Duodenal mucosa (tissue), 2 donors: ENCODE measurements at regions not wholly inside any gene's neighbourhood (a gene's known extent, or its start where the extent isn't known, plus 50 kb on each side); places are given as distances from the start of the nearest gene placed in this dataset.

ENCODE experiments used
- H3K27ac ChIP-seq: one replicate; pipeline ENCODE4 v1.7.0; 2013; ENCODE audit warnings: low read depth, low read length
- H3K27me3 ChIP-seq, 2 donors: one replicate each; pipeline ENCODE4 v1.7.0; 2013; ENCODE audit warnings: low read length in 2 of 2, control low read depth in 1 of 2; ENCODE audit not compliant: insufficient read depth in 2 of 2, control insufficient read depth in 1 of 2
- H3K36me3 ChIP-seq, 2 donors: one replicate each; pipeline ENCODE4 v1.7.0; 2013; ENCODE audit warnings: low read length in 2 of 2, control low read depth in 1 of 2; ENCODE audit not compliant: insufficient read depth in 2 of 2, control insufficient read depth in 1 of 2
- H3K4me1 ChIP-seq, 2 donors: one replicate each; pipeline ENCODE4 v1.7.0; 2013; ENCODE audit warnings: low read length in 2 of 2, control low read depth in 1 of 2; ENCODE audit not compliant: insufficient read depth in 2 of 2, control insufficient read depth in 1 of 2
- H3K4me3 ChIP-seq, 2 donors: one replicate each; pipeline ENCODE4 v1.7.0; 2013; ENCODE audit warnings: low read length in 2 of 2, low read depth in 1 of 2
- H3K9ac ChIP-seq, 2 donors: one replicate each; pipeline ENCODE4 v1.7.0; 2013; ENCODE audit warnings: low read length in 2 of 2, low read depth in 1 of 2
- H3K9me3 ChIP-seq, 2 donors: one replicate each; pipeline ENCODE4 v1.7.0; 2013; ENCODE audit warnings: low read length in 2 of 2, control low read depth in 1 of 2; ENCODE audit not compliant: control insufficient read depth in 1 of 2

- Histone ChIP-seq H3K4me1 (no peaks in the 10 kb centered on the region), H3K27ac (no peak overlapping the region), H3K27me3 (no peaks in the 10 kb centered on the region), H3K9me3 (no peaks in the 10 kb centered on the region), H3K9ac (no peak overlapping the region), H3K4me3 (no peak overlapping the region), H3K36me3 (peaks cover 0 to 22% of the 10 kb centered on the region in 2 donors)
Observed at GRCh38 chr4:71253545-71253944, 85.3 kb upstream of the SLC4A4 start.

DNA sequence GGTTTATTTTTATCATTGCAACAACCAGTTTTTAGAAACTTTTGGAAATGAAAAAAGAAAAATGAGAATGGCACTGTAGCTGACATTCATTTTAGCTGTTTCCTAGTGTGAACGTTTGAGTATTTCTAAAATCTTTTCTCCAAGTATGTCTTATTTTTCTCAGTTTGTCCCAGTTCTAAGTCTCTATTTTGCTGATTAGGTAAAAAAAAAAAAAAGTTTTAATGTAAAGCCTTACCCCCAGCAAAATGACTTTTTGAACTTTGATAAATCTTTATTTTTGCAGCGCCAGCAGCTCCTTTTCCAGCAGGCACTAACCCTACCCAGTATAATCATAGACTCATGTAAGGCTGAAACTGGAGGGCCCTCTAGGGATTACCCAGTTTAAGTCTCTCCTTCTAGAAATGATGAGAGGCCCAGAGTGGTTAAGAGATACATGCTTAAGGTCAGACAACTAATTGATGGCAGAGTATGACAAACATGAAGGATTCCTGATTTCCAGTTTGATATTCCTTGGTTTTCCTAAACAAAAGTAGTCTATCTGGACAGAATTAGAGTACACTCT lies 84.3 kb upstream of the SLC4A4 start:
- Histone ChIP-seq H3K4me3 (no peak overlapping the region), H3K4me1 (peaks cover 0 to 1% of the 10 kb centered on the region in 2 donors), H3K9me3 (no peaks in the 10 kb centered on the region), H3K27ac (no peak overlapping the region), H3K36me3 (peaks cover 0 to 22% of the 10 kb centered on the region in 2 donors), H3K9ac (no peak overlapping the region), H3K27me3 (no peaks in the 10 kb centered on the region)

GRCh38 chr4:71255976-71256375 lies 82.8 kb upstream of the SLC4A4 start:
- Histone ChIP-seq H3K9me3 (no peaks in the 10 kb centered on the region), H3K9ac (no peak overlapping the region), H3K36me3 (peaks cover 0 to 24% of the 10 kb centered on the region in 2 donors)

GRCh38 chr4:71257761-71258160 lies 81.1 kb upstream of the SLC4A4 start:
- Histone ChIP-seq H3K27ac (no peak overlapping the region), H3K9me3 (no peaks in the 10 kb centered on the region), H3K4me3 (no peak overlapping the region), H3K4me1 (peaks cover 0 to 7% of the 10 kb centered on the region in 2 donors), H3K27me3 (no peaks in the 10 kb centered on the region), H3K36me3 (peaks cover 0 to 25% of the 10 kb centered on the region in 2 donors), H3K9ac (no peak overlapping the region)

More at GRCh38 chr4:71255976-71256375, 82.8 kb upstream of the SLC4A4 start:
- no peaks in the 10 kb centered on the region for H3K27me3 ChIP-seq
- H3K4me3 ChIP-seq: no peak overlapping the region
- no peak overlapping the region for H3K27ac ChIP-seq
- H3K4me1 ChIP-seq: peaks cover 0 to 7% of the 10 kb centered on the region in 2 donors

DNA sequence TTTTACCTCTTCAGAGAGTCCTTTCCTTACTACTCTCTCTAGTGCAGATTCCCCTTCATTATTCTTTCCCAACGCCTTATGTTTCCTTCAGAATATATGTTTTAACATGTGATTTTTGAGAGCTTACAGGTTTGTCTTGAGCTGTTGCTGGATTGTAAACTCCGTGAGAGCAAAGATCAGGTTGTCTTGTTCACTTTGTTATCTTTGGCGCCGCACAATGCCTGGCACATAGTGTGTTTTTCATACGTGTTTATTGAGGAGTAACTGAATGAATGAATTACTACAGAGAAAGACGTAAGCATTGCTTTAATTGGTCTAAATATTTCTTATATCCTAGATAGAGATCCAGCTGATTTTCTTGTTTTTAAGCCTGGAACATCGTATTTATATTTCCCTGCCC lies 80.5 kb upstream of the SLC4A4 start:
- Histone ChIP-seq H3K27me3 (no peaks in the 10 kb centered on the region), H3K4me3 (no peak overlapping the region), H3K9ac (no peak overlapping the region), H3K36me3 (peaks cover 0 to 25% of the 10 kb centered on the region in 2 donors), H3K9me3 (no peaks in the 10 kb centered on the region), H3K27ac (no peak overlapping the region), H3K4me1 (peaks cover 0 to 7% of the 10 kb centered on the region in 2 donors)

GRCh38 chr4:71259280-71259679 lies 79.5 kb upstream of the SLC4A4 start:
- no peak overlapping the region for H3K27ac ChIP-seq
- H3K9me3 ChIP-seq: no peaks in the 10 kb centered on the region
- H3K4me3 ChIP-seq: no peak overlapping the region
- peaks cover 0 to 25% of the 10 kb centered on the region in 2 donors for H3K36me3 ChIP-seq
- peaks cover 0 to 7% of the 10 kb centered on the region in 2 donors for H3K4me1 ChIP-seq
- no peaks in the 10 kb centered on the region for H3K27me3 ChIP-seq
- no peak overlapping the region for H3K9ac ChIP-seq

GRCh38 chr4:71259911-71260331 lies 78.9 kb upstream of the SLC4A4 start:
- Histone ChIP-seq H3K9ac (no peak overlapping the region), H3K4me3 (no peak overlapping the region), H3K27ac (no peak overlapping the region), H3K4me1 (peaks cover 0 to 7% of the 10 kb centered on the region in 2 donors), H3K9me3 (no peaks in the 10 kb centered on the region), H3K27me3 (no peaks in the 10 kb centered on the region), H3K36me3 (peaks cover 0 to 25% of the 10 kb centered on the region in 2 donors)

DNA sequence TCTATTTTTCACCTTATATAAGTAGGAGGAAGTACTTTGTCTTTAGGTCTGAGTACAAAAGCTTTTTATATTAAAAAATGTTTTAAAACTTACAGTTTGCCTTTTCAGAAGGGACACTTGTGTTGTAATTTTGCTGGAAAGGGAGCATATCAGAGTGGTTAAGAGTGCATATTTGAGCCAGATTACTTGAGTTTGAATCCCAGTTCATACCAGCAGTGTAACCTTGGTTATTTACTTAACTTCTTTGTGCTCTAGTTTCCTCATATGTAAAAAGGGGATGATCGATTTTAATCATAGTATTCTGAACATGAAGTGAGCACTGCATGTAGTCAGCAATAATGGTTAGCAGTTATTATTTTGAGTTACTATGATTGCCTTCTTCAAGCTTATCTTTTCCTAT lies 78.3 kb upstream of the SLC4A4 start:
- no peak overlapping the region for H3K27ac ChIP-seq
- H3K9me3 ChIP-seq: no peaks in the 10 kb centered on the region
- H3K4me3 ChIP-seq: no peak overlapping the region
- no peaks in the 10 kb centered on the region for H3K27me3 ChIP-seq
- peaks cover 0 to 20% of the 10 kb centered on the region in 2 donors for H3K36me3 ChIP-seq
- peaks cover 0 to 7% of the 10 kb centered on the region in 2 donors for H3K4me1 ChIP-seq
- H3K9ac ChIP-seq: no peak overlapping the region

DNA sequence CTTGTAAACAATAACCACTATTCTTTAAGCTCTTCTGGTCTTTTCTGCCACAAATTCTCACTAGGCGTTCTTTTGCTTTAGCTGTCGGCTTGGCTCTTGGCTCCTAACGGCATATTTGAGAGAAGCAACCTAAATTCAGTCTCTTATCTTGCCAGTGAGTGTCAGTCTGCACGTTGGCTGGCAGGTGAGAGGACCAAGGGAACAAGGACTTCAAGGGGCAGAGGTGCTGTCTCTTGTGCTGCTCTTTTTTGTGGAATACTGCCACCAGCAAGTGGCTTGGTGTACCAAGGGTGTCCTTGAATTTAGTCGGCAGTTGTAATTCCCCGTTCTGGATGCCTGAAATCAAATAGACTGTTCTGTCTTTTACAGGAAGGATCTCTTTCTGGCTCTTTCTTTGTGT lies 77.8 kb upstream of the SLC4A4 start:
- no peak overlapping the region for H3K4me3 ChIP-seq
- H3K9ac ChIP-seq: no peak overlapping the region

DNA sequence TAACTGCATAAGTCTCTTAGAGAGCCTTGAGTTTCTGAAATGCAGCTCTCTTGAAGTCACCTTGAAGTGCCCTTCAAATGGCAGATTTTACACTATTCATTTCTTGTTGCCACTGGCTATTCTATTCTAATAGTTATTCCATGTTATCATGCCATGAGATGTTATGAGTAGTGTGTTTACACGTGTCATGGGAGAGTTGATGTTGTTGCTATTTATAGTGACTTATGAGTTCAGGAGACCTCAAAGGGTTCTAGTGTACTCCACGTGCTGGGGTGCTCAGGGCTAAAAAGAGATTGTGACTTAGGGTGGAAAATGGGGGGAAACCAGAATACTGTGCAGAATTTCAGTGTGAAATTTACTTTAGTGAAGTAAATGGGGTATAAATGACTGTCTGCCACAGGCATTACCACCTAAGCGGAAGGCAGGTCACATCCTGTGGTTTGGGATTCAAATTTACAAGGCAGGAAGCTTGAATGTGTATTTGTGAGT lies 77.1 kb upstream of the SLC4A4 start:
- no peak overlapping the region for H3K27ac ChIP-seq
- H3K9ac ChIP-seq: no peak overlapping the region
- peaks cover 0 to 10% of the 10 kb centered on the region in 2 donors for H3K4me1 ChIP-seq

More for the DNA sequence above, 77.8 kb upstream of the SLC4A4 start:
- Histone ChIP-seq H3K36me3 (peaks cover 0 to 15% of the 10 kb centered on the region in 2 donors), H3K27ac (no peak overlapping the region), H3K4me1 (peaks cover 0 to 7% of the 10 kb centered on the region in 2 donors), H3K27me3 (no peaks in the 10 kb centered on the region), H3K9me3 (no peaks in the 10 kb centered on the region)

More for the DNA sequence above, 77.1 kb upstream of the SLC4A4 start:
- no peak overlapping the region for H3K4me3 ChIP-seq
- H3K9me3 ChIP-seq: no peaks in the 10 kb centered on the region
- H3K36me3 ChIP-seq: peaks cover 0 to 8% of the 10 kb centered on the region in 2 donors
- no peaks in the 10 kb centered on the region for H3K27me3 ChIP-seq
